HUES48 (cell line): ENCODE measurements at regions not wholly inside any gene's neighbourhood (a gene's known extent, or its start where the extent isn't known, plus 50 kb on each side); places are given as distances from the start of the nearest gene placed in this dataset.
"Not testable (repeated sequence)": the region's sequence is repeated elsewhere in the genome, so short reads cannot be mapped to it uniquely, and the experiment has no call there.

Experiments used
- H3K27ac ChIP-seq: one replicate; pipeline ENCODE4 v1.7.0; 2013; ENCODE audit warnings: low read depth, low read length, inconsistent platforms
- H3K27me3 ChIP-seq: 2 replicates; pipeline ENCODE4 v1.6.1; 2013; ENCODE audit warnings: mild to moderate bottlenecking, low read length; ENCODE audit not compliant: control insufficient read depth, insufficient read depth
- H3K36me3 ChIP-seq: 2 replicates; pipeline ENCODE4 v1.6.1; 2013; ENCODE audit warnings: low read length; ENCODE audit not compliant: control insufficient read depth, insufficient read depth
- H3K4me1 ChIP-seq: 2 replicates; pipeline ENCODE4 v1.6.1; 2013; ENCODE audit warnings: mild to moderate bottlenecking, low read length; ENCODE audit not compliant: control insufficient read depth, insufficient read depth
- H3K4me3 ChIP-seq: 2 replicates; pipeline ENCODE4 v1.5.1; 2013; ENCODE audit warnings: mild to moderate bottlenecking, low read depth, low read length
- H3K9ac ChIP-seq: 2 replicates; pipeline ENCODE4 v1.6.1; 2013; ENCODE audit warnings: mild to moderate bottlenecking, low read depth, low read length, moderate library complexity
- H3K9me3 ChIP-seq: 2 replicates; pipeline ENCODE4 v1.6.1; 2013; ENCODE audit warnings: low read length; ENCODE audit not compliant: control insufficient read depth, insufficient read depth

DNA sequence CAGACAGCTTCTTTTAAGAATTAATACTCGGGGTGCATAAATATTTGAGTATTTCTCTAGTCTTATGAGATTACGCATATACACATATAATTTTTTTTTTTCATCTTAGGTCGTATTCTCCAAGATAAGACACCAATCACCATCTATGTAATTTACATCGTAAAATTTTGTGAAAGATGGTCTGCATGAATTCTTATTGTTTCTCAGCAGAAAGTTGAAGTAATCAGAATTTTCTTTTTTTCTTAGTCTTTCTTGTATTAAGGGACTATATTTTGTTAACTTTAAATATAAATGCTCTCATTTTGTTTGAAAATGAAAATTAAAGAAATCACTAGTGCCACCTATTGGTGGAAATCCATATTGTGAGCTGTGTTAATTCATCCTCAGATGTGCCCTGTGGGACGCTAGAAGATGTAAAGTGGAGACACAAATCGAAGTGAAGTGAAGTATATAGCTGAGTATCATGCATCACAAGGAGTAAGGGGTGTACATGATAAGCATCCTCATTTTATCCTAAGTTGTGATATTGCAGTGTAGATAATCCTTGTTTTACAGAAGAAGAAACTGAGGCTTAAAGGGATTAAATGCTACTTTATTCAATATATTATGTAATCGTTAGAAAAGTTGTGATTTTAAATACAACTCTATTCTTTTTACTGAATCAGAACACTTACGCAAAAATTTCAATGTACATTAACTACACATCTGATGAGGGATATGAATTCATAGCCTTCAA, 2084.3 kb downstream of the LRRC4C start:
- no peaks in the 10 kb centered on the region for H3K4me1 ChIP-seq
- H3K27ac ChIP-seq, result no peak overlapping the region
- no peaks in the 10 kb centered on the region; the same call in 1 of the 2 replicates for H3K9me3 ChIP-seq
- H3K36me3 ChIP-seq, result no peaks in the 10 kb centered on the region
- H3K27me3 ChIP-seq, result no peaks in the 10 kb centered on the region
- no peak overlapping the region for H3K9ac ChIP-seq
- H3K4me3 ChIP-seq, result no peak overlapping the region

DNA sequence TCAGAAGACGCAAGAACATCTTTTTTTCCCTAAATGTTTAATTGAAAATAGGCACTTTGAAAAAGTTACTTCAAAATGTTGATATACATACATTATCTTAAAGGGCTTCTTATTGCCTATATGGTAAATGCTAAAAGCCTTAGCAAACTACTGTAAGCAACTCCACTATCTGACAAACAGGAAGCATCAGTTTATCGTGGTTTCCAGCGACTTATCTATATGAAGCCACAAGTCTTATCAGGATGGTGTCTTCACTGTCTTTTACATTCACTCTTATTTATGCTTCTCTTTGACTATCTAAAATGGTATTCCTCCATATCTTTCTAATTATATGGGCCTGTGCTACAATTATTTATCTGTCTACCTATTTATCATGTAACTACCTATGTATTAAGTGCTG, 2091.9 kb downstream of the LRRC4C start:
- H3K27ac ChIP-seq, result no peak overlapping the region
- H3K36me3 ChIP-seq, result no peaks in the 10 kb centered on the region
- no peak overlapping the region for H3K4me3 ChIP-seq
- H3K9ac ChIP-seq, result no peak overlapping the region
- no peaks in the 10 kb centered on the region for H3K4me1 ChIP-seq
- H3K9me3 ChIP-seq, result no peaks in the 10 kb centered on the region; the same call in 1 of the 2 replicates
- no peaks in the 10 kb centered on the region for H3K27me3 ChIP-seq

DNA sequence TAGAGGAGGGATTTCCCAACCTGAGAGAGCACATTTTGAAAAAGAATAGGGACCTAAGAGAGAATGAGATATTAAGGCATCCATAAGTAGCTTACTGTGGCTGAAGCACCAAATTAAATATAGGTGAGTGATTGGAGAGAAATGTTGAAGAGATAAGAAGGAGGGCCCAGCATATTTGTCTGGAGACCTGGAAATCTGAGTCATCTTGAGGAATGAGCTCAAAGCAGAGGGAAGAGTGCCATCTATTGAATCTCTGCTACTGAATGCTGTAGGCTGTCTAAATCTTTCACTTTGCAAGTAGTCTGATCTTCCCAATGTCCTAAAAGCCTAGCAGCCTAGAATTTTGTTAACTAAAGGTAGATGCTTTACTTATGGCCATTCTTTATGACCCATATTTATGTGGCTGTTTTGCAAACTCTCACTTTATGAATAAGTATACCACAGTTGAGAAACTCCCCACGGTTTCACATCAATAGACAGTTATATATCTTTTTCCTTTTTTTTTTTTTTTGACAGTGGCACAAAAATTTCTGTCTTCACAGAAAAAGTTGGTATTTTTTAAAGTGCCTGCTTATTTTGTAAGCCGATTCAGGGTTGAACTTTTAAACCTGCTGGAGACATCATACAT, 2093.5 kb downstream of the LRRC4C start:
- Histone ChIP-seq H3K36me3 (no peaks in the 10 kb centered on the region), H3K9me3 (no peaks in the 10 kb centered on the region), H3K4me1 (no peaks in the 10 kb centered on the region), H3K27me3 (no peaks in the 10 kb centered on the region), H3K9ac (no peak overlapping the region), H3K4me3 (no peak overlapping the region), H3K27ac (no peak overlapping the region)

DNA sequence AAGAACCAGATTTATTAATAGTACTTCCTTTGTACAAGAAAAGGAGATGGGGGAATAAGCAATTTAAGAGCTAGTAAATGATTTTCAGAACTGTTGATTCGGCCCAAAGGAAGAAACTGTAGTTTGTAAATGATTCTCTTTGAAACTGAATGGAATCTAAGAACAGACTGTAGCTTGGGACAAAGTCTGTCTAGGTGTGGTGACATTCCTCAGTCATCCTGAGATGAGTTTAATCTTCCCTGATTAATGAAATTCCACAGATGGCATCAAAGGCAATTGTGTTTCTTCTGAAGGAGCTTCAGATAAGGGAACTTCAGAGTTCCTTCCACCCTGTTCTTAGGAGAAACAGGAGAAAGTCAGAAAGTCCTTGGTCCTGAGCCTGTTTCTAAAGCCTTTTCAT, 2095.9 kb downstream of the LRRC4C start:
- Histone ChIP-seq H3K27me3 (no peaks in the 10 kb centered on the region), H3K9me3 (no peaks in the 10 kb centered on the region), H3K4me1 (no peaks in the 10 kb centered on the region), H3K9ac (no peak overlapping the region), H3K4me3 (no peak overlapping the region), H3K27ac (no peak overlapping the region), H3K36me3 (no peaks in the 10 kb centered on the region)

DNA sequence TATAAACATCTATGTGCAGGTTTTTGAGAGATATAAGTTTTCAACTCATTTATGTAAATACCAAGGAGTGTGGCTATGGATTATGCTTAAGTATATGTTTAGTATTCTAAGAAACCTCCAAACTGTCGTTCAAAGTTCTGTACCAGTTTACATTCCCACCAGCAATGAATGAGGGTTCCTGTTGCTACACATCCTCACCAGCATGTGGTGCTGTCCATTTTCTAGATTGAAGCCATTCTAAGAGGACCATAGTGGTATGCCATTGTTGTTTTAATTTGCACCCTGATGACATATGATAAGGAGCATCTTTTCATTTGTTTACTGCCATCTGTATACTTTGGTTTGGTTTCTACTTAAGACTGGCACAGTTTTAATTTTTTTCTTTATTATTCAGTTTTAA, 2097.9 kb downstream of the LRRC4C start:
- Histone ChIP-seq H3K4me3 (no peak overlapping the region), H3K27me3 (no peaks in the 10 kb centered on the region), H3K4me1 (no peaks in the 10 kb centered on the region), H3K9ac (no peak overlapping the region), H3K27ac (no peak overlapping the region), H3K9me3 (no peaks in the 10 kb centered on the region), H3K36me3 (no peaks in the 10 kb centered on the region)

DNA sequence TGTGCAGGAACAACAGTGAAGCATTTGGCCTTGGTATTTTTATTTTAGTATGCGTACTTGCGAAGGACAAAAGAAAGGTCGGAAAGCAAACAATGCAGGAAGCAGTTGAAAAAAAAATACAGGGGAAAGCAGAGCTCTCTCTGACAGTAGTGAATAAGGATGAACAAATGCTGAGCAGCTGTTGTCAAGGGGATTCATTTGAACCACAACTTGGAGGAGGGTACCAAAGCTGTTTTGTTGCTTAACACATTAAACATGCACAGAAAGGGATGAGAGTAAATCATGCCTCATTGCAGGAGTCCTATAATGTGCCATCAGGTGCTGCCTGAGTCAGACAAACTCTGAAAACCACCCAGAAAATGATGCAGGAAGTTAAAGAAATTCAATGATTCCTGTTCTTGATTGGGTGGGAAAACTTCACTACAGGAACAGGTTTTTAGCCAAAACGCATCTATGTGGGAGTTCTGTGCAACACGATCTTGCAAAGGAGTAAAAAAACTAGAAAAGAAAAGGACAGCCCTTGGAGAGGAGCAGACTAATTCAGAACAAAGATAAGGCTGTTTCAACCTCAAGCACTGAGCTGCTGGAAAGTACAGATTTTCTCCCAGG, 2113.5 kb downstream of the LRRC4C start:
- peaks cover 12% of the 10 kb centered on the region for H3K9me3 ChIP-seq
- H3K27ac ChIP-seq, result no peak overlapping the region
- no peak overlapping the region for H3K9ac ChIP-seq
- no peaks in the 10 kb centered on the region for H3K36me3 ChIP-seq
- H3K27me3 ChIP-seq, result no peaks in the 10 kb centered on the region
- peaks cover 13% of the 10 kb centered on the region for H3K4me1 ChIP-seq
- no peak overlapping the region for H3K4me3 ChIP-seq

DNA sequence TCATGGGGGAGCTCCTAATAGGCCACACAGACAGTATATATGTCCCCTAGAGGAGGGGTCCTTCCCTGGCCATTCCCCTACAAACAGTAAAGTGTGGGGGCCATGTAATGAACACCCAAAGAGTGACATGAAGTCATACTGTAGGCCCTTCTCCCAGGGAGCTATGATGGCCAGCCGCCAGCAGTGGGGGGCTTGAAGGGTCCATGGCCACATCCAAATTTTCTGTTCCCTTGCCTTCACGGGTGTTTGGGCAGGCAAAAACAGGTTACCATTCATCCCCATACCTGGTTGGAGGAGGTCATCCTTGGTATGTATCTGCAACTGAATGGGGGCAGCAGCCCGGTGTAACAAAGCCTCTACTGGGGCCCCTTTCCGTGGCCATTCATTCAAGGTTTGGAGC, 2118.0 kb downstream of the LRRC4C start:
- Histone ChIP-seq H3K4me1 (peaks cover 11% of the 10 kb centered on the region), H3K27me3 (no peaks in the 10 kb centered on the region), H3K36me3 (no peaks in the 10 kb centered on the region), H3K9ac (no peak overlapping the region), H3K27ac (no peak overlapping the region), H3K9me3 (peaks cover 37% of the 10 kb centered on the region), H3K4me3 (no peak overlapping the region)

DNA sequence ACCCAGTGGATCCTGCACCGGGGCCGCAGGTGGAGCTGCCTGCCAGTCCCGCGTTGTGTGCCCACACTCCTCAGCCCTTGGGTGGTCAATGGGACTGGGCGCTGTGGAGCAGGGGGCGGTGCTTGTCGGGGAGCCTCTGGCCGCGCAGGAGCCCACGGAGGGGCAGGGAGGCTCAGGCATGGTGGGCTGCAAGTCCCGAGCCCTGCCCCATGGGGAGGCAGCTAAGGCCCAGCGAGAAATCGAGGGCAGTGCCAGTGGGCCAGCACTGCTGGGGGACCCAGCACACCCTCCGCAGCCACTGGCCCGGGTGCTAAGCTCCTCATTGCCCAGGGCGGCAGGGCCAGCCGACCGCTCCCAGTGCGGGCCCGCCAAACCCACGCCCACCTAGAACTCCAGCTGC, 2126.4 kb downstream of the LRRC4C start:
- not testable (repeated sequence) for H3K9me3 ChIP-seq

DNA sequence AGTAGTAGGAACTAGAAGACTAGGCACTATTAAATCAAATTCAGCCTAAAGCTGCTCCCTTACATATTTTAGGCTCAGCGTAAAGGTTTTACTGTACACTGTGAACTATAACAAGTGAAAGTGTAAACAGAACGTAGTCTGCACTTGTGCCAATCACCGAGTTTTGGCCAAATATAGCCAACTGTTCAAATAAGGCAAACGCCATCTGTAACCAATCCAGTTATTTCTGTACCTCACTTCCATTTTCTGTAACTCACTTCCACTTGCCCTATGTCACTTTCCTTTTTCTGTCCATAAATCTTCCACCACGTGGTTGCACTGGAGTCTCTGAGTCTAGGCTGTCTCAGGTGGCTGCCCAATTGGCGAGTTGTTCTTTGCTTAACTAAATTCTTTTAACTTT, 2132.2 kb downstream of the LRRC4C start:
- peaks cover 8% of the 10 kb centered on the region; the same call in 1 of the 2 replicates for H3K4me1 ChIP-seq
- no peaks in the 10 kb centered on the region for H3K27me3 ChIP-seq
- no peak overlapping the region for H3K9ac ChIP-seq
- no peak overlapping the region for H3K4me3 ChIP-seq
- H3K27ac ChIP-seq, result no peak overlapping the region
- no peaks in the 10 kb centered on the region for H3K36me3 ChIP-seq
- no peaks in the 10 kb centered on the region for H3K9me3 ChIP-seq

More for the DNA sequence above, 2126.4 kb downstream of the LRRC4C start:
- not testable (repeated sequence) for H3K4me3 ChIP-seq, H3K9ac ChIP-seq, H3K27me3 ChIP-seq, H3K4me1 ChIP-seq, H3K36me3 ChIP-seq, H3K27ac ChIP-seq

DNA sequence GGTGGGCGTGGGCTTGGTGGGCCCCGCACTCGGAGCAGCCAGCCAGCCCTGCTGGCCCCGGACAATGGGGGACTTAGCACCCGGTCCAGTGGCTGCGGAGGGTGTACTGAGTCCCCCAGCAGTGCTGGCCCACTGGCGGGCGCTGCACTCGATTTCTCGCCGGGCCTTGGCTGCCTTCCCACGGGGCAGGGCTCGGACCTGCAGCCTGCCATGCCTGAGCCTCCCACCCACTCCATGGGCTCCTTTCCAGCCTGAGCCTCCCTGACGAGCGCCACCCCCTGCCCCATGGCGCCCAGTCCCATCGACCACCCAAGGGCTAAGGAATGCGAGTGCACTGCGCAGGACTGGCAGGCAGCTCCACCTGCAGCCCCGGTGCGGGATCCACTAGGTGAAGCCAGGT, 2147.6 kb downstream of the LRRC4C start:
- not testable (repeated sequence) for H3K4me3 ChIP-seq, H3K36me3 ChIP-seq, H3K9ac ChIP-seq, H3K4me1 ChIP-seq, H3K27me3 ChIP-seq, H3K9me3 ChIP-seq, H3K27ac ChIP-seq

DNA sequence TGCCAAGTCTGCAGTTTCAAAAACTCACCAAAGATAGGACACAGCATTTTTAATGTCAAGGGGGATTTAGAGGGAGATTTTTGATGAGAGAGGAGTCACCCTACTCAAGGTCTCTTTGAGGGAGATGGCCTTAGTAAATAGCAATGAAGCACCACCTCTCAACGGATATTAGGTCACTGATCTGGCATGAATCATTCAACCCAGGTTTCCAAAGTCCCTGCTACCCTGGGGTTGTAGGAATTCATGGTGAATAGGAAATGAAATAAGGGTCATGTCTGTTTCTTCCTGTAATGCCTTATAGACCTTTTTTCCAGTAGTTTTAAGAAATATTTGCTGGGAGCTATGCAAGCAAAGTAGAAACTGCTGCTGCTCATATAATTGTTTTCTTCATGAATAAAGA, 2154.9 kb downstream of the LRRC4C start:
- no peaks in the 10 kb centered on the region for H3K4me1 ChIP-seq
- no peaks in the 10 kb centered on the region for H3K27me3 ChIP-seq

More for the DNA sequence above, 2154.9 kb downstream of the LRRC4C start:
- Histone ChIP-seq H3K9me3 (no peaks in the 10 kb centered on the region), H3K27ac (no peak overlapping the region), H3K4me3 (no peak overlapping the region), H3K9ac (no peak overlapping the region), H3K36me3 (no peaks in the 10 kb centered on the region)
